Fibroblast of mammary gland (primary cell): ENCODE measurements at regions not wholly inside any gene's neighbourhood (a gene's known extent, or its start where the extent isn't known, plus 50 kb on each side); places are given as distances from the start of the nearest gene placed in this dataset.

ENCODE experiments used
- DNase-seq: peaks from one replicate; pipeline ENCODE4 v3.0.0-alpha.2; 2010; ENCODE audit warnings: low read depth
- H3K4me3 ChIP-seq: 2 replicates; pipeline ENCODE4 v1.5.1; 2011; ENCODE audit warnings: low read depth, mild to moderate bottlenecking, low read length, moderate library complexity; ENCODE audit not compliant: control insufficient read depth
- TF ChIP-seq, protein P1 (sequence below): conservative IDR thresholded peaks from 2 replicates; pipeline ENCODE4 v1.5.1; 2011; ENCODE audit warnings: low read depth, low read length, inconsistent platforms; ENCODE audit not compliant: control insufficient read depth, insufficient read depth

DNA sequence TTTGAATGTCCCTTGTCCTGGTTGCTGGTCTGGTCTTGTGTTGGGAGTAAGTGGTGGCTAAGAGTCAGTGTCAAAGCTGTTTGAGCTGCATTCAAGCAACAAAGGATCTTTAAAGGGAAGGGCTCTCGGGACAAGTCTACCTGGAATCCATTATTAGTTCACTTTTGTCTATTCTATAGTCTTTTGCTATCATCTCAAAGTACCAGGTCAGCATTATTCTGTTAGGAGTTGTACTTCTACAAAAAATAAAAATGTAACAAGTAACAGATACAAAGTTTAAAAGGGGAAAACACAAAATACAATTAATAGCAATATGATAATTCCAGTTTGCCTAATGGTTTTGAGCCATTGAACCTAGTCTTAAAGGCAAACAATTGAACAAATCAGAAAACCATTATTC is 317.9 kb downstream of the ZNF516 start:
- no peak overlapping the region for H3K4me3 ChIP-seq
- TF ChIP-seq, protein P1, sequence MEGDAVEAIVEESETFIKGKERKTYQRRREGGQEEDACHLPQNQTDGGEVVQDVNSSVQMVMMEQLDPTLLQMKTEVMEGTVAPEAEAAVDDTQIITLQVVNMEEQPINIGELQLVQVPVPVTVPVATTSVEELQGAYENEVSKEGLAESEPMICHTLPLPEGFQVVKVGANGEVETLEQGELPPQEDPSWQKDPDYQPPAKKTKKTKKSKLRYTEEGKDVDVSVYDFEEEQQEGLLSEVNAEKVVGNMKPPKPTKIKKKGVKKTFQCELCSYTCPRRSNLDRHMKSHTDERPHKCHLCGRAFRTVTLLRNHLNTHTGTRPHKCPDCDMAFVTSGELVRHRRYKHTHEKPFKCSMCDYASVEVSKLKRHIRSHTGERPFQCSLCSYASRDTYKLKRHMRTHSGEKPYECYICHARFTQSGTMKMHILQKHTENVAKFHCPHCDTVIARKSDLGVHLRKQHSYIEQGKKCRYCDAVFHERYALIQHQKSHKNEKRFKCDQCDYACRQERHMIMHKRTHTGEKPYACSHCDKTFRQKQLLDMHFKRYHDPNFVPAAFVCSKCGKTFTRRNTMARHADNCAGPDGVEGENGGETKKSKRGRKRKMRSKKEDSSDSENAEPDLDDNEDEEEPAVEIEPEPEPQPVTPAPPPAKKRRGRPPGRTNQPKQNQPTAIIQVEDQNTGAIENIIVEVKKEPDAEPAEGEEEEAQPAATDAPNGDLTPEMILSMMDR, result no peak
- no peak for DNase-seq

DNA sequence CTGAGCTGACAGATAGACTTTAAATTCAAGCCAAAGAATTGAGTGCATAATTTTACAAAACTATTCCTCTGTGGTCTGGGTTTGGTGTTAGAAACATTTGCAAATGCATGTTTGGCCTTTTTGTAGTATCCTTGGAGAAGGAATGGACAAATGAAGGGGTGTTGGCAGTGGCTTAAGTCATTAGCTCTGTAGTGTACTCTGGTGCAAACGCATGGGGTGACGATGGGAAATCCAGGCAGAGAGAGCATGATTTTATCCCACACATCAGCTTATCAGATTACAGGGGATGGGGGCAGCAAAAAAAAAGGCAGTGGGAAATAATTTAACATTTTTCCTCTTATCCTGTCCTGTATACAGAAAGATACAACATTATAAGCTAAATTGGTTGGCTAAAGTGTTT is 320.6 kb downstream of the ZNF516 start:
- TF ChIP-seq, protein P1, result no peak
- DNase-seq, result no peak
- no peak overlapping the region for H3K4me3 ChIP-seq

DNA sequence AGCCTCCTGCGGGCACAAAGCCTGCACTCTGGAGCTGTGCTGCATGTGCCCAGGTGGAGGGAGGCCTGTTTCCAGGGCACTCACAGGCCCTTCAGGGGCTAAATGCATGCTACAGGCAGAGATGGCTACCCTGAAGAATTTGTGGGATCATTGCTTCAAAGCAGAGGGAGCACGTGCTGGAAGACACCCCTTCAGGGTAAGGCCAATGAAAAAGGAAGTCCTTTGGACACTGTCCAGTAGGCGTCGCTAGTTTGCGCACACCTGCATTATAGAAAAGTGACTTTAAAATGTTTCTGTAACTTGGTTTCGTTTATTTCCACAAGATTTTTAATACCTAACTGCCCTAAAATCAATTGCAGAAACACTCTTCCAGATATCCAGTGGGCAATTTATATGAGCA is 325.3 kb downstream of the ZNF516 start:
- TF ChIP-seq, protein P1, result no peak
- DNase-seq, result no peak
- H3K4me3 ChIP-seq, result no peak overlapping the region

DNA sequence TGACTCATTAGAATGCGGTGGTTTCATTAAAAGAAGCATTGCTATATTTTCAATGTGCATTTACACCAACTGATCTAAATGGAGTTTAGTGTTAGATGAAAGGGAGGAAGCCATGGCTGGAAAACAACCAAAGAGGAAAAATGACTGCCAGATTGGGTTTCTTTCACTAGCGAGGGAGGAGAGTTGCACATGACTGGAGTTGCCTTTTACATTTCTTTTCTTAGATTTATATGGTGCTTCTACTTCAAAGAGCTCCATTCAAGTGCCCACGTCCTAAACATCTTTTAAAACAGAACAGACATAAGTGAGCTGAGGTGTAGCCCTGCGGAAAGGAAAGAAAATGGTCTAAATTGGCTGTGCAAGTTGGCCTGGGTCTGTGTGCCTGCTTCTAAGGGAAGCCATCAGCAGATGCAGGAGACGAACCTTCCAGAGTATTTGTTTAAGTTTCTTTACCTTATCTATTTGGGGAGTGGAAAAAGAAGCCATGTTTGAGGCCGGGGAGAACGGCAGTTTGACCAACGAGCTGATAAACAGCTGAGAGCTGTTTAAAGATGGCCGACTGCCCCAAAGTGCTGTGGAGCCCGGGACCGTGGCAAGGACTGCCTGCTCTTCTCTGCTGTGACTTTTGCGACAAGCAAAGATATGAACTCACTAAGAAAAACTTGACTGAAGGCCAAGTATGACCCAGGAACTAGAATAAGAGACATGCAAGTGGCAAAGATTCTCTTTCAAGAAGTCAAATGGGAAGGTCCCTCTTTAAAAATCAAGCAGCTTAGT is 327.0 kb downstream of the ZNF516 start:
- no peak for DNase-seq
- no peak overlapping the region for H3K4me3 ChIP-seq
- TF ChIP-seq, protein P1, result no peak

DNA sequence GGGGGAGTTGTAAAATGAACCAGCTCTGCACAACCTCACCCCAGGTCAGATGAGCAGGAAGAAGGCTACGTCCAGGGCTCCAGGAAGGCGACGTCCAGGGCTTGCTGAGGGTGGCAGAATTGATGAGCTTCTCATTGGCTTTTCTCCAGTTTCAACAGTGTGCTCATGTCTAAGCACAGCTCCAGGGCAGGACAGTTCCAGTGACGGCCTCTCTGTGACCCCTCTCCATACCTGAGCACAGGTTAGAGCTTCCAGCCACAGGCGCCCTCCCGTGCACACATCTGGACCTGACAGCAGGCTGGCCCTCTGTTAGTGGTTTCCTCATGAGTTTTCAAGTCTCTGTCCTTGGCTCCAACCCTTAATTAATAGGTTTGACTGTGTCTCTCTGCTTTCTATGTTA is 327.6 kb downstream of the ZNF516 start:
- no peak for DNase-seq
- no peak overlapping the region for H3K4me3 ChIP-seq
- TF ChIP-seq, protein P1, result no peak

DNA sequence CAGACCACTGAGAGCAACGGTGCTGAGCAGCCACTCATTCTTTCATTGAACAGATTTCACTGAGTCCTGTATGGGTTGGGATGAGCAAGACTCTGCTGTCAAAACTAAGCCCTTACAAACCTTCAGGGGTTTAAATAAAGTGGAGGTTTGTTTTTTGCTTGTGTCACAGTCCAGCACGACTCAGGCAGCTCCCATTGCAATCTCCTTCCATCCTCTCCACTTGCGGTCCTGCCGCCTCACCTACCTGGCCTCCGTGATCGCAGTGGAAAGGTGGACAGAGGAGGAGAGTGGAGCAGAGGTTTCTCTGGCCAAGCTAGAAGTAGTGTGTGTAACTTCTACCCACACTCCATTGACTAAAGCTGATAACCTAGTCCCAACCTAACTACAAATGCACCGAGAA is 332.2 kb downstream of the ZNF516 start:
- H3K4me3 ChIP-seq, result no peak overlapping the region
- DNase-seq, result no peak
- TF ChIP-seq, protein P1, result no peak
